ENCODE measurements at regions not wholly inside any gene's neighbourhood (a gene's known extent, or its start where the extent isn't known, plus 50 kb on each side); places are given as distances from the start of the nearest gene placed in this dataset.

- Histone ChIP-seq H3K27ac (ENCODE audit: insufficient read depth, low read depth, low read length) (no peak overlapping the region), H3K36me3 (ENCODE audit: control insufficient read depth in 2 of 2, extremely low read depth in 1 of 2, insufficient read depth in 2 of 2, low read length in 2 of 2) (no peaks in the 10 kb centered on the region), H3K9me1 (replicated peaks; ENCODE audit: control insufficient read depth, extremely low read depth, insufficient read depth, low read length) (no peaks in the 10 kb centered on the region), H2AFZ (ENCODE audit: low read depth, low read length) (no peak overlapping the region), H3K4me3 (replicated peaks in 1 of 3; ENCODE audit: insufficient read depth in 1 of 3, low read depth in 1 of 3, low read length in 3 of 3) (no peak overlapping the region), H3K27me3 (ENCODE audit: control insufficient read depth in 2 of 2, insufficient read depth in 2 of 2, low read length in 2 of 2) (no peaks in the 10 kb centered on the region), H3K4me2 (ENCODE audit: insufficient read depth, low read length) (no peak overlapping the region), H3K79me2 (ENCODE audit: control insufficient read depth, insufficient read depth, low read length) (no peaks in the 10 kb centered on the region), H4K20me1 (replicated peaks; ENCODE audit: control insufficient read depth, extremely low read depth, insufficient read depth, low read length) (no peaks in the 10 kb centered on the region), H3K9ac (replicated peaks; ENCODE audit: extremely low read depth, insufficient read depth, low read length) (no peak overlapping the region), H3K4me1 (ENCODE audit: control insufficient read depth, extremely low read depth, insufficient read depth, low read length) (no peaks in the 10 kb centered on the region), H3K9me3 (replicated peaks; ENCODE audit: control insufficient read depth, insufficient read depth, low read length) (no peaks in the 10 kb centered on the region)
- FAIRE-seq (no peak), DNase-seq (ENCODE audit: low read depth, low spot score) (no peak)
- POLR2A ChIA-PET = no interaction called here
- intact Hi-C loops (cut with micrococcal nuclease) = no loop called here
- no TSS peak for BruUV-seq (replicated peaks)
- CTCF ChIA-PET = no interaction called here
- dilution Hi-C loops (cut with MboI; ENCODE audit: extremely low pct_ligation_motif_present, low sequenced_read_pairs) = no loop called here
- TF ChIP-seq FOS (IDR thresholded peaks at IDR 0.05; ENCODE audit: borderline replicate concordance, insufficient read depth, low read length) (no peak), CTCF (IDR thresholded peaks at IDR 0.05; ENCODE audit: extremely low read depth in 1 of 2, insufficient read depth in 1 of 2, low read depth in 1 of 2, low read length in 2 of 2) (no peak), MYC (IDR thresholded peaks at IDR 0.05; ENCODE audit: low read depth, low read length) (no peak), GATA2 (IDR thresholded peaks at IDR 0.05; ENCODE audit: insufficient read depth, insufficient read length, low read depth, low read length) (no peak), JUN (IDR thresholded peaks at IDR 0.05; ENCODE audit: borderline replicate concordance, insufficient read depth, insufficient read length, low read depth) (no peak), MAX (IDR thresholded peaks at IDR 0.05; ENCODE audit: insufficient read depth, insufficient read length) (no peak), POLR2AphosphoS5 (IDR thresholded peaks at IDR 0.05; ENCODE audit: insufficient read depth, low read depth, low read length) (no peak), EZH2 (IDR thresholded peaks at IDR 0.05; ENCODE audit: borderline replicate concordance, low read depth, low read length, severe bottlenecking) (no peak), POLR2A (IDR thresholded peaks at IDR 0.05; ENCODE audit: low read depth, low read length) (no peak)
These were observed 2205.1 kb upstream of the C9orf72 start for GRCh38 chr9:29778281-29778849.
